ENCODE measurements at regions not wholly inside any gene's neighbourhood (a gene's known extent, or its start where the extent isn't known, plus 50 kb on each side); places are given as distances from the start of the nearest gene placed in this dataset.

GRCh38 chr3:33993631-33994030, 195.2 kb downstream of the PDCD6IP start:
- Histone ChIP-seq H3K4me3 (replicated peaks; ENCODE audit: insufficient read depth, low read length) (no peak overlapping the region), H3K27ac (replicated peaks) (no peak overlapping the region), H3K27me3 (ENCODE audit: insufficient read depth, poor library complexity, severe bottlenecking) (peaks cover 3% of the 10 kb centered on the region)
- TF ChIP-seq REST (IDR thresholded peaks at IDR 0.05; ENCODE audit: insufficient replicate concordance, low read depth) (no peak), POLR2AphosphoS5 (IDR thresholded peaks at IDR 0.05; ENCODE audit: low read depth) (no peak), GABPA (IDR thresholded peaks at IDR 0.05; ENCODE audit: low read depth) (no peak), SPI1 (IDR thresholded peaks at IDR 0.05; ENCODE audit: borderline replicate concordance, low read depth) (no peak), CTCF (IDR thresholded peaks at IDR 0.05; ENCODE audit: insufficient read depth, low read length) (no peak)
- DNase-seq (ENCODE audit: low read depth in 1 of 2, low spot score in 1 of 2) = no peak

GRCh38 chr3:33994568-33994967, 196.1 kb downstream of the PDCD6IP start:
- H3K27ac ChIP-seq (replicated peaks) = no peak overlapping the region
- H3K27me3 ChIP-seq (ENCODE audit: insufficient read depth, poor library complexity, severe bottlenecking) = peaks cover 3% of the 10 kb centered on the region
- DNase-seq (ENCODE audit: low read depth in 1 of 2, low spot score in 1 of 2) = no peak
- TF ChIP-seq REST (IDR thresholded peaks at IDR 0.05; ENCODE audit: insufficient replicate concordance, low read depth) (no peak), CTCF (IDR thresholded peaks at IDR 0.05; ENCODE audit: insufficient read depth, low read length) (no peak), SPI1 (IDR thresholded peaks at IDR 0.05; ENCODE audit: borderline replicate concordance, low read depth) (no peak), GABPA (IDR thresholded peaks at IDR 0.05; ENCODE audit: low read depth) (no peak), POLR2AphosphoS5 (IDR thresholded peaks at IDR 0.05; ENCODE audit: low read depth) (no peak)
- no peak overlapping the region for H3K4me3 ChIP-seq (replicated peaks; ENCODE audit: insufficient read depth, low read length)

- H3K4me3 ChIP-seq (replicated peaks; ENCODE audit: insufficient read depth, low read length) = no peak overlapping the region
- H3K27ac ChIP-seq (replicated peaks) = no peak overlapping the region
- TF ChIP-seq GABPA (IDR thresholded peaks at IDR 0.05; ENCODE audit: low read depth) (no peak), SPI1 (IDR thresholded peaks at IDR 0.05; ENCODE audit: borderline replicate concordance, low read depth) (no peak), POLR2AphosphoS5 (IDR thresholded peaks at IDR 0.05; ENCODE audit: low read depth) (no peak), REST (IDR thresholded peaks at IDR 0.05; ENCODE audit: insufficient replicate concordance, low read depth) (no peak), CTCF (IDR thresholded peaks at IDR 0.05; ENCODE audit: insufficient read depth, low read length) (no peak)
- no peaks in the 10 kb centered on the region for H3K27me3 ChIP-seq (ENCODE audit: insufficient read depth, poor library complexity, severe bottlenecking)
- no peak for DNase-seq (ENCODE audit: low read depth in 1 of 2, low spot score in 1 of 2)
Observed at GRCh38 chr3:34000301-34000700, 201.9 kb downstream of the PDCD6IP start.

Measured in HL-60 (cell line).